ENCODE measurements at regions not wholly inside any gene's neighbourhood (a gene's known extent, or its start where the extent isn't known, plus 50 kb on each side); places are given as distances from the start of the nearest gene placed in this dataset.

DNA sequence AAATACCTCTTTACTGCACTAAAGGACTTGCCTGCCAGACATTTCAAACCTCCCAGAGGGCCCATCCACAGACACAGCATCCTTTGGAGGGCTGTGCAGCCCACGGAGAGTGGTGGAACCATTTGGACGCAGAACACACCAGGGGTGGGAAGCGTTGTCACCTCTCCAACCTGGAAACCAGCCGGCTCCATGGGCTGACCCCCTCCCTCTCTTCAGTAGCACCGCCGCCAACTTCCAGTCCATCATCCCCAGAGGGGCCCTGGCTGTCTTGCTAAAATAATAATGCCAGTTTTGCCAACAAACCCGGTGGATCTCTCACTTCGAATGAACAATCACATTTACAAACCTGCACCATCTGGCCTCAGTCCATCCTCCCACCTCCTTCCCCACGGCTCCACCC, 203.9 kb downstream of the FBXO15 start:
- TF ChIP-seq, protein P1, sequence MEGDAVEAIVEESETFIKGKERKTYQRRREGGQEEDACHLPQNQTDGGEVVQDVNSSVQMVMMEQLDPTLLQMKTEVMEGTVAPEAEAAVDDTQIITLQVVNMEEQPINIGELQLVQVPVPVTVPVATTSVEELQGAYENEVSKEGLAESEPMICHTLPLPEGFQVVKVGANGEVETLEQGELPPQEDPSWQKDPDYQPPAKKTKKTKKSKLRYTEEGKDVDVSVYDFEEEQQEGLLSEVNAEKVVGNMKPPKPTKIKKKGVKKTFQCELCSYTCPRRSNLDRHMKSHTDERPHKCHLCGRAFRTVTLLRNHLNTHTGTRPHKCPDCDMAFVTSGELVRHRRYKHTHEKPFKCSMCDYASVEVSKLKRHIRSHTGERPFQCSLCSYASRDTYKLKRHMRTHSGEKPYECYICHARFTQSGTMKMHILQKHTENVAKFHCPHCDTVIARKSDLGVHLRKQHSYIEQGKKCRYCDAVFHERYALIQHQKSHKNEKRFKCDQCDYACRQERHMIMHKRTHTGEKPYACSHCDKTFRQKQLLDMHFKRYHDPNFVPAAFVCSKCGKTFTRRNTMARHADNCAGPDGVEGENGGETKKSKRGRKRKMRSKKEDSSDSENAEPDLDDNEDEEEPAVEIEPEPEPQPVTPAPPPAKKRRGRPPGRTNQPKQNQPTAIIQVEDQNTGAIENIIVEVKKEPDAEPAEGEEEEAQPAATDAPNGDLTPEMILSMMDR (IDR thresholded peaks at IDR 0.05): no peak
- TF ChIP-seq POLR2A (IDR thresholded peaks at IDR 0.05): no peak
